ENCODE measurements at regions not wholly inside any gene's neighbourhood (a gene's known extent, or its start where the extent isn't known, plus 50 kb on each side); places are given as distances from the start of the nearest gene placed in this dataset.
A peak's percentile ranks its signal among the peaks of the same experiment; 100 is the strongest.

DNA sequence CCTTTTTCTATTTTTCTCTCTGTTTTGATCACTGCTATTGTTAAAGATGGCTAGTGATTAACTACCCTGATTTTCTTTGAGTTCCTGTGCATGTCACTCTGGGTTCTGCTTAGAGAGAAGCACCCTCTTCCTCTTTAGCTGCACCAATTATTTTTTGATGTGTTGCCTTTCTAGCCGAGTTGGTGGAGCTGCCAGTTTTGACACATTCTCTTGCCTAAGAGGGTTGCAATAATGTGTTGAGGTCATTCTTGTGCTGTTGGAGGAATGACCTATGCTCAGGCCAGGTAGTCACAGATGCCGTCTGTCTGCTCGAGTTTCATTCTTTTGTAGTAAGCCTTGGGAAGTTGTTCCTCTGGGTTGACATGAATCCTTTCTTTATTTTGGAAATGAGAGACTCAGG, 84.6 kb upstream of the DPH6 start:
- DNase-seq (ENCODE audit: low read depth), result peak; percentile 67
- TF ChIP-seq, protein P1, sequence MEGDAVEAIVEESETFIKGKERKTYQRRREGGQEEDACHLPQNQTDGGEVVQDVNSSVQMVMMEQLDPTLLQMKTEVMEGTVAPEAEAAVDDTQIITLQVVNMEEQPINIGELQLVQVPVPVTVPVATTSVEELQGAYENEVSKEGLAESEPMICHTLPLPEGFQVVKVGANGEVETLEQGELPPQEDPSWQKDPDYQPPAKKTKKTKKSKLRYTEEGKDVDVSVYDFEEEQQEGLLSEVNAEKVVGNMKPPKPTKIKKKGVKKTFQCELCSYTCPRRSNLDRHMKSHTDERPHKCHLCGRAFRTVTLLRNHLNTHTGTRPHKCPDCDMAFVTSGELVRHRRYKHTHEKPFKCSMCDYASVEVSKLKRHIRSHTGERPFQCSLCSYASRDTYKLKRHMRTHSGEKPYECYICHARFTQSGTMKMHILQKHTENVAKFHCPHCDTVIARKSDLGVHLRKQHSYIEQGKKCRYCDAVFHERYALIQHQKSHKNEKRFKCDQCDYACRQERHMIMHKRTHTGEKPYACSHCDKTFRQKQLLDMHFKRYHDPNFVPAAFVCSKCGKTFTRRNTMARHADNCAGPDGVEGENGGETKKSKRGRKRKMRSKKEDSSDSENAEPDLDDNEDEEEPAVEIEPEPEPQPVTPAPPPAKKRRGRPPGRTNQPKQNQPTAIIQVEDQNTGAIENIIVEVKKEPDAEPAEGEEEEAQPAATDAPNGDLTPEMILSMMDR (conservative IDR thresholded peaks at IDR 0.05; ENCODE audit: low read depth, low read length), result no peak

DNA sequence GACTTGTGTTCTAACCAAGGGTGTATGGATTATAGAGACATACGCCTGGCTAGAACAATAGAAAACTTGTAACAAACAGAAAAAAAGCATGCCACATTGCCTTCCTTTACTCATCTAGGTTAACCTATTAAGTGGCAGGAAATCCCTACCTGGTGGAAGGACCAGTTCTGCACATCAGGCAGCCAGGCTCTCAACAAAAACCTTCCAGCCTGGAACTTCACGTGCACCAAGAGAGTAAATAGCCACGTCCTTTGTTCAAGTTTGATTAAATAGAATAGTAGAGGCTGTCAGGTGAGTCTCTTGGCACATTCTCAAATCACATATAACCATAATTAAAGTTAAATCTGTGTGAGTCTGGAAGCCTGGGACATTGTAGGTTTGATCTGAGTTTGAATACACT, 85.0 kb upstream of the DPH6 start:
- no peak for DNase-seq (ENCODE audit: low read depth)
- TF ChIP-seq, protein P1 (conservative IDR thresholded peaks at IDR 0.05; ENCODE audit: low read depth, low read length), result no peak
- no peak overlapping the region for H3K4me3 ChIP-seq (ENCODE audit: low read depth, low read length)

More for the DNA sequence above, 84.6 kb upstream of the DPH6 start:
- H3K4me3 ChIP-seq (ENCODE audit: low read depth, low read length), result no peak overlapping the region

DNA sequence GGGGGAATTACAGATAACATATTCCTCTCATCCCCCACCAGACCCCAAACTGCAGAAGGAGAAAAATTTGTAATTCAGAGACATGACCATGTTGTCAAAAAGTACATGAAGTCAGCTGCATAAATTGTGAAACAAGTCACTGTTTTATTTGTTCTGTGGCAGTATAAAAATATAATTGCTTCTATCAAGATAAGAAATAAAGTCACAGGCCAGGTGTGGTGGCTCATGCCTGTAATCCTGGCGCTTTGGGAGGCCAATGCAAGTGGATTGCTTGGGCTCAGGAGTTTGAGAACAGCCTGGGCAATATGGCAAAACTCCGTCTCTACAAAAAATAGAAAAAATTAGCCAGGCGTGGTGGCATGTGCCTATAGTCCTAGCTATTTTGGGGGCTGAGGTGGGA, 87.7 kb upstream of the DPH6 start:
- DNase-seq (ENCODE audit: low read depth), result no peak
- H3K4me3 ChIP-seq (ENCODE audit: low read depth, low read length), result no peak overlapping the region
- TF ChIP-seq, protein P1 (conservative IDR thresholded peaks at IDR 0.05; ENCODE audit: low read depth, low read length), result no peak

DNA sequence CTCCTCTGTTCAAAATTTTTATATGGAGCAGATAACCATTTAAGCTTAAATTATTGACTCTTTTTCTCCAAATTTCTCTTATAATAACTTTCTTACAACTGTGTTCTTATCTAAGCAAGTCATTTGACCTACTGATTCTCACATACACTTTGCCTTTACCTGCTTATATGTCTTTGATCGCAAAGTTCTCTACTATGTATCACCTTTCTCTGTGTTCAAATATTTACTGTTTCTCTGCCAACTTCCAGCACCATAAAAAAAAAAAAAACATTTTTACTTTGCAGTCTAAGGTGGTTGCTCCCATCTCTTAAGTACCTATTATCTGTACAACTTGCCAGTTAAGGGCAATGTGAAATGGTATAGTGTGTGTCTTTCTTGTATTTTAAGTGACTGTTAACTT, 100.8 kb upstream of the DPH6 start:
- DNase-seq (ENCODE audit: low read depth), result no peak
- TF ChIP-seq, protein P1 (conservative IDR thresholded peaks at IDR 0.05; ENCODE audit: low read depth, low read length), result no peak
- no peak overlapping the region for H3K4me3 ChIP-seq (ENCODE audit: low read depth, low read length)

DNA sequence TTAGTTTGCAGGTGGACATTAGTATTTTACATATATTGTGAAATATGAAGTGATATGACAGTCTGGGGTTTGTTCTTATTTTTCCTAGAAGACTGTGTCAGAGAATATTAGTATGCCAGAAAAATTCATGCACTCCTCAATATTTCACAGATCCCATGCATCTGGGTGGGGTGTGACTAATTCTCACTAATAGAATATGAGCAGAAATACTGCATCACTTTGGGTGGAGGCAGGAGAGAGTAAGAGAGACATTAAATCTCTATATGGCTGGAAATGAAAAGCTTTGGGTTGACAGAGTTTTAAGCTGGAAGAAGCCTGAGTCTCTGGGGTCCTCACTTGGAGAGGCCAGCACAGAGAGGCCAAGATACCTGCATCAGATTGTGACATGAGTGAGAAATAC, 101.3 kb upstream of the DPH6 start:
- DNase-seq (ENCODE audit: low read depth), result no peak
- TF ChIP-seq, protein P1 (conservative IDR thresholded peaks at IDR 0.05; ENCODE audit: low read depth, low read length), result no peak
- no peak overlapping the region for H3K4me3 ChIP-seq (ENCODE audit: low read depth, low read length)

DNA sequence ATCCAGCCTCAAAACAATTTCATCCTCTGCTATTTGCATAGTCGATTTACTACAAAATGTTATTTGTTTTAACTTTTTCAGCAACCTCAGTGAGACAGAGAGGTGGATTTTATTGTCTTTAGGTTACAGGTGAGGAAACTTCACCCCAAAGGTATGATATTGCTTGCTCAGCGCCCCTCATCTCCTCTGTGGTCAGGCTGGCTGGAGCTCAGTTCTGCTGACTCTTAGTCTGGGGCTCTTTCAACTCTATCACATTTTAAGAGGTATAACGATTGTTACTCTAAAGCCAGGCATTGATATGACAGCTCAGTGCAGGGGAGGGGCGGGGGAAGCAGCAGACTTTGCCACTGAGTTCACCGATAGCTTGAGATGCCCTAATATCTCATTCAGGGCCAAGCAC, 103.0 kb upstream of the DPH6 start:
- DNase-seq (ENCODE audit: low read depth), result no peak
- TF ChIP-seq, protein P1 (conservative IDR thresholded peaks at IDR 0.05; ENCODE audit: low read depth, low read length), result no peak
- no peak overlapping the region for H3K4me3 ChIP-seq (ENCODE audit: low read depth, low read length)

DNA sequence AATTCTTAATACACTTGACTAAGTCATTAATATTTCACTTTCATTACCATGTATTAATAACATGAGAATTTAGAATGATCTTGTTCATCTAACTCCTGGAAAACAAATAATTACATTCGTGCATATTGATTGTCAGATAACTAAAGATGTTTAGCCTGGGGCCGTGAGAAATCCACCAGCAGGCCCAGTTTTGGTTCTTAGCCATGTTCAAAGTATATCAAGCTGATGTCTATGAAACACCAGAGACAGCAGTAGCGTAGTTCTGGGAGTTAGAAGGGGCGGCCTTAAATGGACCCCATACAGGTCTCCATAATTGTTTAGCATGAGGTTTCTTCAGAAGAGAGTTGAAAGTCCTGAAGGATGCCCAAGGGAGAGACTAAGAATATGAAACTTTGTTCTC, 103.6 kb upstream of the DPH6 start:
- TF ChIP-seq, protein P1 (conservative IDR thresholded peaks at IDR 0.05; ENCODE audit: low read depth, low read length), result no peak
- DNase-seq (ENCODE audit: low read depth), result no peak
- H3K4me3 ChIP-seq (ENCODE audit: low read depth, low read length), result no peak overlapping the region

Data from epithelial cell of proximal tubule (primary cell).